Natural killer cell (primary cell): ENCODE measurements at regions not wholly inside any gene's neighbourhood (a gene's known extent, or its start where the extent isn't known, plus 50 kb on each side); places are given as distances from the start of the nearest gene placed in this dataset.

ENCODE experiments used
- ATAC-seq, 3 donors: fragments of 150-1000 bp in 2 of 3; fragments of 200-7000 bp in 1 of 3; cut with Tn5 transposase; 1 replicate in 1 of 3; 2 replicates in 2 of 3; pipeline ENCODE4 v1.10.0; 2021; ENCODE audit warnings: mild to moderate bottlenecking in 2 of 3, moderate library complexity in 2 of 3
- DNase-seq, 2 donors: peaks; one replicate each; pipeline versions ENCODE4 v3.0.0 to v3.0.0-alpha.2; 2013 to 2021; ENCODE audit warnings: mixed read lengths in 1 of 2
- H3K27ac ChIP-seq: one replicate; pipeline ENCODE4 v1.5.1; 2013; ENCODE audit warnings: mild to moderate bottlenecking, low read length
- H3K27me3 ChIP-seq: one replicate; pipeline ENCODE4 v1.6.1; 2013; ENCODE audit warnings: low read length; ENCODE audit not compliant: control insufficient read depth, insufficient read depth
- H3K36me3 ChIP-seq: one replicate; pipeline ENCODE4 v1.6.1; 2013; ENCODE audit warnings: low read length; ENCODE audit not compliant: control insufficient read depth, insufficient read depth
- H3K4me1 ChIP-seq: one replicate; pipeline ENCODE4 v1.6.1; 2013; ENCODE audit warnings: low read length; ENCODE audit not compliant: control insufficient read depth, insufficient read depth
- H3K4me3 ChIP-seq: one replicate; pipeline ENCODE4 v1.5.1; 2013; ENCODE audit warnings: low read length
- H3K9me3 ChIP-seq: one replicate; pipeline ENCODE4 v1.6.1; 2013; ENCODE audit warnings: low read length; ENCODE audit not compliant: control insufficient read depth, insufficient read depth
- H3K27ac Mint-ChIP-seq, 2 donors: one replicate each; pipeline ENCODE4 v1.8.0; 2022; ENCODE audit warnings: mild to moderate bottlenecking in 2 of 2, mixed read lengths in 2 of 2, moderate library complexity in 1 of 2
- H3K27me3 Mint-ChIP-seq, 2 donors: one replicate each; pipeline ENCODE4 v1.8.0; 2022; ENCODE audit warnings: low read depth in 2 of 2, mixed read lengths in 2 of 2
- H3K36me3 Mint-ChIP-seq: one replicate; pipeline ENCODE4 v1.8.0; 2022; ENCODE audit warnings: mixed read lengths
- H3K4me1 Mint-ChIP-seq, 2 donors: one replicate each; pipeline ENCODE4 v1.8.0; 2022; ENCODE audit warnings: mixed read lengths in 2 of 2
- H3K4me3 Mint-ChIP-seq: one replicate; pipeline ENCODE4 v1.8.0; 2022; ENCODE audit warnings: mild to moderate bottlenecking, moderate library complexity, mixed read lengths
- H3K9me3 Mint-ChIP-seq, 2 donors: one replicate each; pipeline ENCODE4 v1.8.0; 2022; ENCODE audit warnings: mixed read lengths in 2 of 2
- WGBS: methylation state at CpG from one replicate; pipeline ENCODE4 v1.1.7; 2013; ENCODE audit warnings: missing lambda C conversion rate; ENCODE audit not compliant: insufficient coverage; 5-methylcytosine and 5-hydroxymethylcytosine counted together
- intact Hi-C: fragments of 100-400 bp; cut with micrococcal nuclease; formaldehyde crosslinking; loops from one replicate; pipeline ENCODE4 v1.14.2; 2022
- TF ChIP-seq, protein P1 (sequence below): fragments of 200-600 bp; IDR thresholded peaks from one replicate; pipeline ENCODE4 v1.8.0; 2022; ENCODE audit warnings: antibody characterized with exemption

DNA sequence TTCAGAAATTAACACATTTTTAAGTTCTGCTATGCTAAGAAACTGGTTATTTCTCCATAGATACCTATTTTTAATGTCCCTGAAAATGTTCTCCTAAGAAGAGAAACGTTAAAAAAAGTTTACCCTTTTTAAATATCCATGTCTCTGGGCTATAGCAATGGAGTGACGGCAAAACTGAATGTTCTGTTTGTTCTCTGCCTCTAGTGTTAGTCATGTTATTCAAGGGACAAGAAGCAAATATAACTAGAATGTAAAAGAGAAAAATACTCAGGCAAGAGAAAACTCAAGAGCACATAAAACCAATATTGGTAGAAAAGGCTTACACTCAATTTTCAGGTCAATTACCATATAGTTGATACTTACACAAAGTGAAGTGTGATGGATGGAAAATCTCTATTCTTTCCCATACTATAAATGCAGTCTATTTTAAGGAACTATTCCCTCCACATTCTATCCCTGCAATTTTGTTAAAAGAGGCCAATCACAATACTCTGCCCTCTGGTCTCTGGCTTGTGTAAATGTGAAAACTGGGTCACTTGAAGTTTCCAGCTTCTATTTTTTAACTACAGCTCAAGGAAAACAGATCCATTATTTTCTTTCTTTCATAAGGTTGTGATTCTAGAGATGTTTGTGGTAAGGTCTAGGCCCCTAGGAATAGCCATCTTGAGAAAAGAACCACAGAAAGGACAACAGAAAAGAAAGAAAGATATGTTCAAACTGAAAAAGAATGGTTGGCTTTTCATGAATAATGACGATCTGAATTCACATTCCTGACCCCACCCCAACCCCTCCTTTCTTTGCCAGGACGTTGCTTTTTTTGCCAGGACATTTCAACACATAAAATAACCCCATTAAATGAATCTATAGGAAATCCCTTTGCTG is 200.3 kb upstream of the FAM83B start:
- H3K9me3 Mint-ChIP-seq, result peaks cover 5% of the 10 kb centered on the region in 2 donors
- 75% methylated on average over 3 of the region's 4 CpGs for WGBS
- no peak overlapping the region for H3K4me3 ChIP-seq
- ATAC-seq, result no peak
- no peaks in the 10 kb centered on the region for H3K4me1 Mint-ChIP-seq
- no peak for DNase-seq
- H3K27ac Mint-ChIP-seq, result no peak overlapping the region
- H3K27ac ChIP-seq, result no peak overlapping the region
- H3K36me3 ChIP-seq, result no peaks in the 10 kb centered on the region
- TF ChIP-seq, protein P1, sequence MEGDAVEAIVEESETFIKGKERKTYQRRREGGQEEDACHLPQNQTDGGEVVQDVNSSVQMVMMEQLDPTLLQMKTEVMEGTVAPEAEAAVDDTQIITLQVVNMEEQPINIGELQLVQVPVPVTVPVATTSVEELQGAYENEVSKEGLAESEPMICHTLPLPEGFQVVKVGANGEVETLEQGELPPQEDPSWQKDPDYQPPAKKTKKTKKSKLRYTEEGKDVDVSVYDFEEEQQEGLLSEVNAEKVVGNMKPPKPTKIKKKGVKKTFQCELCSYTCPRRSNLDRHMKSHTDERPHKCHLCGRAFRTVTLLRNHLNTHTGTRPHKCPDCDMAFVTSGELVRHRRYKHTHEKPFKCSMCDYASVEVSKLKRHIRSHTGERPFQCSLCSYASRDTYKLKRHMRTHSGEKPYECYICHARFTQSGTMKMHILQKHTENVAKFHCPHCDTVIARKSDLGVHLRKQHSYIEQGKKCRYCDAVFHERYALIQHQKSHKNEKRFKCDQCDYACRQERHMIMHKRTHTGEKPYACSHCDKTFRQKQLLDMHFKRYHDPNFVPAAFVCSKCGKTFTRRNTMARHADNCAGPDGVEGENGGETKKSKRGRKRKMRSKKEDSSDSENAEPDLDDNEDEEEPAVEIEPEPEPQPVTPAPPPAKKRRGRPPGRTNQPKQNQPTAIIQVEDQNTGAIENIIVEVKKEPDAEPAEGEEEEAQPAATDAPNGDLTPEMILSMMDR, result no peak
- intact Hi-C loops, result no loop called here
- H3K4me3 Mint-ChIP-seq, result no peak overlapping the region
- no peaks in the 10 kb centered on the region for H3K36me3 Mint-ChIP-seq
- no peaks in the 10 kb centered on the region for H3K27me3 ChIP-seq
- no peaks in the 10 kb centered on the region for H3K4me1 ChIP-seq
- H3K9me3 ChIP-seq, result no peaks in the 10 kb centered on the region
- H3K27me3 Mint-ChIP-seq, result no peaks in the 10 kb centered on the region

DNA sequence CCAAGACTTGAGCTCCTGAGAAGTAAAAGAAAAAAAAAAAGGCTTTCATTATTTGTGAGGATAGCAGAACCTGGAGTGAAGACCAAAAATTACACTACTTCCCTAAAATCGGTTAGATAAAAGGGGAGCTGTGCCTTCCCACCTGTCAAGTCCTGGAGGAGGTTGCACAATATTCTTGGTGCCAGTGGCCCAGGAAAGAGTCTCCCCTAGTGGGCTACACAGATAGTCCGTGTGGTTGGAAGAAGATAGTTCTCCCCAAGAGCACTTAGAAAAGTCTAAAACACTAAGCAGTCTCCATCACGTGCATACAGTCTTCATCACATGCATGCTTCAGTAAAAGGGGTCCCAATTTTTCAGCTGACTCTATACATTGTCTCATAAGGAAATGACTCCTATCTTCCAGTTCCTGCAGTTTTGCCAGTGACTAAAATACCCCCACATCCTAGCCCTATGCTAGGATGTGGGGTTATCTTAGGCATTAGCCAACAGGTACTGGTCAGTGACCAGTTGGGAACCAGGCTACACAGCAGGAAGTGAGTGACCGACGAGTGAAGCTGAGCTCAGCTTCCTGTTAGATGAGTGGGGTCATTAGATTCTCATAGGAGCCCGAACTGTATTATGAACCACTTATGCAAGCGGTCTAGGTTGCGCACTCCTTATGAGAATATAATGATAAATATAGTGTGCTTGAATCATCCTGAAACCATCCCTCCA is 199.5 kb upstream of the FAM83B start:
- no peak for ATAC-seq
- Histone ChIP-seq H3K27me3 (no peaks in the 10 kb centered on the region), H3K4me1 (no peaks in the 10 kb centered on the region), H3K9me3 (no peaks in the 10 kb centered on the region), H3K27ac (no peak overlapping the region), H3K36me3 (no peaks in the 10 kb centered on the region), H3K4me3 (no peak overlapping the region)
- intact Hi-C loops, result no loop called here
- no peak for DNase-seq
- 78% methylated on average over 5 of the region's 8 CpGs for WGBS
- no peaks in the 10 kb centered on the region for H3K4me1 Mint-ChIP-seq
- peaks cover 5% of the 10 kb centered on the region in 2 donors for H3K9me3 Mint-ChIP-seq
- no peak overlapping the region for H3K4me3 Mint-ChIP-seq
- TF ChIP-seq, protein P1, result no peak
- H3K27me3 Mint-ChIP-seq, result no peaks in the 10 kb centered on the region
- no peak overlapping the region for H3K27ac Mint-ChIP-seq
- no peaks in the 10 kb centered on the region for H3K36me3 Mint-ChIP-seq

DNA sequence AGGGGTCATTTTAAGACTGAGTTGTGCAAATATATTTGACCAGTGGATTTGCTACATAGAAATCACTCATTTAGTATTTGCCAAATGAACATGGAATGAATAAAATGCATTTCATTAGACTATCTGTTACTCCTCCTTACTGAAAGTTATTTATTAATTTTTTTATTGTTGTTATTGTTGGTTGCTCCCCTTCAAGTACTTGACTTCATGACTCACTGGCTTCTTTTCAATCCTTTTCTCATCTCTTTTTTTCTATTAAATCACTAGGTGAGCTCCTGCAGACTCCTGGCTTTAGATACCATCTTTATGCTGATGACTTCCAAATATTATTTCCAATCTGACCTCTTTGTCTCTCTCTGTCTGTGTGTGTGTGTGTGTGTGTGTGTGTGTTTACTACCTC is 192.2 kb upstream of the FAM83B start:
- ATAC-seq (no peak), DNase-seq (no peak)
- H3K27ac ChIP-seq, result no peak overlapping the region
- H3K27me3 ChIP-seq, result no peaks in the 10 kb centered on the region
- no peak overlapping the region for H3K4me3 Mint-ChIP-seq
- no peaks in the 10 kb centered on the region for H3K27me3 Mint-ChIP-seq
- no peaks in the 10 kb centered on the region for H3K36me3 ChIP-seq
- H3K9me3 Mint-ChIP-seq, result peaks cover 10 to 13% of the 10 kb centered on the region in 2 donors
- no peaks in the 10 kb centered on the region for H3K4me1 ChIP-seq
- intact Hi-C loops, result no loop called here
- TF ChIP-seq, protein P1, result no peak
- H3K4me1 Mint-ChIP-seq, result no peaks in the 10 kb centered on the region
- no peaks in the 10 kb centered on the region for H3K9me3 ChIP-seq
- H3K27ac Mint-ChIP-seq, result no peak overlapping the region
- H3K36me3 Mint-ChIP-seq, result no peaks in the 10 kb centered on the region
- H3K4me3 ChIP-seq, result no peak overlapping the region
